ENCODE measurements at regions not wholly inside any gene's neighbourhood (a gene's known extent, or its start where the extent isn't known, plus 50 kb on each side); places are given as distances from the start of the nearest gene placed in this dataset.

DNA sequence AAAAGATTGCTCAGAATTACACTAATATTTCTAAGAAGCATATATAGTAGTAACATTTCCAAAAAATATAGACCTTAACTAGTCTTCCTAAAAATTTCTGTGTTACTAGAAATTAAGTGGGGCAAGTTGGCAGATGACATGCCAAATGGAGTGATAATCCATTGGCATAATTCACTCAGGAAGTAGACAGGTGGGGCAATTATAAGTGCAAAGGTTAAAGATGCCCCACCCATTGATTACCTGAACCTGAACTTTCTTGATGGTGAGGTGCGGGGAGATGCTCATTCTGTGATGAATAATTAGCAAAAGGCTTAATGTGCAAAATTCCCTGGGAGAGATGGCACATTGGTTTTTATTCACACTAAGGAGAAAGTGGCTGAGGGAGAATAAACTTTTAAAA is 145.8 kb upstream of the RASGEF1B start:
- Histone ChIP-seq H3K27me3 (ENCODE audit: control insufficient read depth in 3 of 3, insufficient read depth in 3 of 3, low read length in 2 of 3) (no peaks in the 10 kb centered on the region), H3K36me3 (ENCODE audit: control insufficient read depth in 4 of 4, insufficient read depth in 4 of 4, low read length in 4 of 4) (no peaks in the 10 kb centered on the region), H3K9ac (ENCODE audit: insufficient read depth in 1 of 2, low read length in 2 of 2) (no peak overlapping the region), H3K4me3 (no peak overlapping the region), H3K9me3 (ENCODE audit: control insufficient read depth in 4 of 4, insufficient read depth in 3 of 4, low read length in 3 of 4) (peaks cover 0 to 2% (median 0%) of the 10 kb centered on the region in 4 donors), H3K4me1 (ENCODE audit: control insufficient read depth in 5 of 5, insufficient read depth in 5 of 5, low read length in 5 of 5) (no peaks in the 10 kb centered on the region), H3K27ac (ENCODE audit: low read depth in 1 of 2, low read length in 1 of 2) (no peak overlapping the region)
- TF ChIP-seq, protein P1, sequence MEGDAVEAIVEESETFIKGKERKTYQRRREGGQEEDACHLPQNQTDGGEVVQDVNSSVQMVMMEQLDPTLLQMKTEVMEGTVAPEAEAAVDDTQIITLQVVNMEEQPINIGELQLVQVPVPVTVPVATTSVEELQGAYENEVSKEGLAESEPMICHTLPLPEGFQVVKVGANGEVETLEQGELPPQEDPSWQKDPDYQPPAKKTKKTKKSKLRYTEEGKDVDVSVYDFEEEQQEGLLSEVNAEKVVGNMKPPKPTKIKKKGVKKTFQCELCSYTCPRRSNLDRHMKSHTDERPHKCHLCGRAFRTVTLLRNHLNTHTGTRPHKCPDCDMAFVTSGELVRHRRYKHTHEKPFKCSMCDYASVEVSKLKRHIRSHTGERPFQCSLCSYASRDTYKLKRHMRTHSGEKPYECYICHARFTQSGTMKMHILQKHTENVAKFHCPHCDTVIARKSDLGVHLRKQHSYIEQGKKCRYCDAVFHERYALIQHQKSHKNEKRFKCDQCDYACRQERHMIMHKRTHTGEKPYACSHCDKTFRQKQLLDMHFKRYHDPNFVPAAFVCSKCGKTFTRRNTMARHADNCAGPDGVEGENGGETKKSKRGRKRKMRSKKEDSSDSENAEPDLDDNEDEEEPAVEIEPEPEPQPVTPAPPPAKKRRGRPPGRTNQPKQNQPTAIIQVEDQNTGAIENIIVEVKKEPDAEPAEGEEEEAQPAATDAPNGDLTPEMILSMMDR (IDR thresholded peaks at IDR 0.05; ENCODE audit: control extremely low read depth, extremely low read depth) = no peak
- DNase-seq (no peak), ATAC-seq (ENCODE audit: insufficient read depth, low FRiP score) (no peak)
- WGBS, 2 donors = 89 to 94% methylated on average over 1 of the region's 1 CpG

DNA sequence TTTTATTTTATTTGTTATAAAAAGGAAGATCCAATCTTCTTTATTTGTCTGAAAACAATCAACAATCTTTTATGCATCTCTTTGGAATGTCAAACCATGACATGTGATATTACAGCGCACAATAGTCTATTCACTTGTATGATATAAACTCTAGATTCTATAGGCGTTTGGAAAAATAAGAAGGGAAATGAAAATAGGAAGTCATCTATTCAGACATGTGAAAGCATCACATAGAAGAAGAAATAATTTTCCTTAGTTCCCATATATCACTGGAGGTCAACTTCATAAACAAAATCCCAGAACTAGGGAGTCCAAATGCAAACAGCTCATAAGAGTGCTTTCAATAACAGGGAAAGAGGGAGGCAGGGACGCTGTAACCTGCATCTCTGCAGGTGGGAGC is 139.5 kb upstream of the RASGEF1B start:
- Histone ChIP-seq H3K27me3 (ENCODE audit: control insufficient read depth in 3 of 3, insufficient read depth in 3 of 3, low read length in 2 of 3) (no peaks in the 10 kb centered on the region), H3K9me3 (ENCODE audit: control insufficient read depth in 4 of 4, insufficient read depth in 3 of 4, low read length in 3 of 4) (no peaks in the 10 kb centered on the region), H3K4me3 (no peak overlapping the region), H3K4me1 (ENCODE audit: control insufficient read depth in 5 of 5, insufficient read depth in 5 of 5, low read length in 5 of 5) (peaks cover 0 to 5% (median 0%) of the 10 kb centered on the region in 5 donors), H3K9ac (ENCODE audit: insufficient read depth in 1 of 2, low read length in 2 of 2) (no peak overlapping the region), H3K36me3 (ENCODE audit: control insufficient read depth in 4 of 4, insufficient read depth in 4 of 4, low read length in 4 of 4) (no peaks in the 10 kb centered on the region), H3K27ac (ENCODE audit: low read depth in 1 of 2, low read length in 1 of 2) (no peak overlapping the region)
- WGBS, 2 donors = 78% methylated on average over 3 of the region's 3 CpGs
- no peak for ATAC-seq (ENCODE audit: insufficient read depth, low FRiP score)
- TF ChIP-seq, protein P1 (IDR thresholded peaks at IDR 0.05; ENCODE audit: control extremely low read depth, extremely low read depth) = no peak
- DNase-seq = no peak

DNA sequence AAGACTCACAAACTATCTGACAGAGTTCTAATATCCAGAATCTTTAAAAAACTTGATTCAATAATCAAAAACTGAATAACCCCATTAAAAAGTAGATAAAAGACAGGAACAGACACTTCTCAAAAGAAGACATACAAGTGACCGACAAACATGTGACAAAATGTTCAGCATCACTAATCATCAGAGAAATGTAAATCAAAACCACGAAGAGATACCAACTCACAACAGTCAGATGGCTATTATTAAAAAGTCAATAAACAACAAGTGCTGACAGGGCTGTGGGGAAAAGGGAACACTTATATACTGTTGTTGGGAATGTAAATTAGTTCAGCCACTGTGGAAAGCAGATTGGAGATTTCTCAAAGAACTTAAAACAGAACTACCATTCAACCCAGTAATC is 138.1 kb upstream of the RASGEF1B start:
- DNase-seq = no peak
- Histone ChIP-seq H3K9me3 (ENCODE audit: control insufficient read depth in 4 of 4, insufficient read depth in 3 of 4, low read length in 3 of 4) (no peaks in the 10 kb centered on the region), H3K36me3 (ENCODE audit: control insufficient read depth in 4 of 4, insufficient read depth in 4 of 4, low read length in 4 of 4) (no peaks in the 10 kb centered on the region), H3K4me1 (ENCODE audit: control insufficient read depth in 5 of 5, insufficient read depth in 5 of 5, low read length in 5 of 5) (peaks cover 0 to 5% (median 1%) of the 10 kb centered on the region in 5 donors), H3K27ac (ENCODE audit: low read depth in 1 of 2, low read length in 1 of 2) (no peak overlapping the region), H3K27me3 (ENCODE audit: control insufficient read depth in 3 of 3, insufficient read depth in 3 of 3, low read length in 2 of 3) (no peaks in the 10 kb centered on the region), H3K4me3 (no peak overlapping the region), H3K9ac (ENCODE audit: insufficient read depth in 1 of 2, low read length in 2 of 2) (no peak overlapping the region)
- 90 to 93% methylated on average over 2 of the region's 2 CpGs for WGBS, 2 donors
- TF ChIP-seq, protein P1 (IDR thresholded peaks at IDR 0.05; ENCODE audit: control extremely low read depth, extremely low read depth) = no peak
- ATAC-seq (ENCODE audit: insufficient read depth, low FRiP score) = no peak

DNA sequence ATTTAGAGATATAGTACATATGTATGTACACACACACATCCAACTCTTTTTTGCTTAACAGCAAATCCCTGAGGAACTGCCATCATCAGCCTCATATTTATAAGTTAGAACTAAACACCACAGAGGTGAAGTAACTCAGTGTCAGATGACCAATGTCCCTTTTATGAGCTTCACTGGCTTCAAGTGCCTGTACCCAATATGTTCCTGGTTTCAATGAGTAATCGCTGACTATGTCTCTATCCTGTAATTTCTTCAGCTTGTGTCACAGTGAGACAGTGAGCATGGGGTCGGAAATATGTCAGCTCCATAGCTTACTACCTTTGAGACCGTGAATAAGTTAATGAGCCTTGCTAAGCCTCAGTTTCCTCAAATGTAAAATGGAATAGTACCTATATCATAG is 136.2 kb upstream of the RASGEF1B start:
- Histone ChIP-seq H3K9me3 (ENCODE audit: control insufficient read depth in 4 of 4, insufficient read depth in 3 of 4, low read length in 3 of 4) (no peaks in the 10 kb centered on the region), H3K4me1 (ENCODE audit: control insufficient read depth in 5 of 5, insufficient read depth in 5 of 5, low read length in 5 of 5) (peaks cover 0 to 6% (median 1%) of the 10 kb centered on the region in 5 donors), H3K4me3 (no peak overlapping the region), H3K27me3 (ENCODE audit: control insufficient read depth in 3 of 3, insufficient read depth in 3 of 3, low read length in 2 of 3) (no peaks in the 10 kb centered on the region), H3K27ac (ENCODE audit: low read depth in 1 of 2, low read length in 1 of 2) (no peak overlapping the region), H3K36me3 (ENCODE audit: control insufficient read depth in 4 of 4, insufficient read depth in 4 of 4, low read length in 4 of 4) (no peaks in the 10 kb centered on the region), H3K9ac (ENCODE audit: insufficient read depth in 1 of 2, low read length in 2 of 2) (no peak overlapping the region)
- DNase-seq (no peak), ATAC-seq (ENCODE audit: insufficient read depth, low FRiP score) (peak; percentile 29)
- TF ChIP-seq, protein P1 (IDR thresholded peaks at IDR 0.05; ENCODE audit: control extremely low read depth, extremely low read depth) = no peak
- WGBS, 2 donors = 86% methylated on average over 3 of the region's 3 CpGs
